ENCODE measurements at regions not wholly inside any gene's neighbourhood (a gene's known extent, or its start where the extent isn't known, plus 50 kb on each side); places are given as distances from the start of the nearest gene placed in this dataset.

DNA sequence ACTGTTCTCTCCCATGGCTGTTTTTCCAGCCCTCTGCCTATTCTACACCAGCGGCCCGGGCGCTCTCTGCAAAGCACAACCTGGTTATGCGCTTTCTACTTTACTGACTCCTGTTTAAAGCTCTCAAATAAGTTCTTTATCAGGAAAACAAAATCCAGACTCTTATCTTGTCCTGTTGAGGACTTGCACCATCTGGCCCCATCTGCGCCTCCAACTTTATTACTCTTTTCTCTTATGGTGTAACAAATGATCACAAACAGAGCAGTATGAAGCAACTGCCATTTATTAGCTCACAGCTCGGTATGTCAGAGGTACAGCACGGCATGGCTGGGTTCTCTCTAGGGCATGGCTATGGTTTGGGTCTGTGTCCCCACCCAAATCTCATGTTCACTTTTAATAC lies 236.5 kb upstream of the NT5C1B start:
- H3K36me3 ChIP-seq (ENCODE audit: insufficient read depth): no peaks in the 10 kb centered on the region
- no peak for TF ChIP-seq CTCF (conservative IDR thresholded peaks at IDR 0.05; ENCODE audit: low read depth, low read length)
- H3K79me2 ChIP-seq (ENCODE audit: insufficient read depth, low read depth): no peaks in the 10 kb centered on the region
- H3K27ac ChIP-seq: no peak overlapping the region
- H4K20me1 ChIP-seq (ENCODE audit: insufficient read depth): no peaks in the 10 kb centered on the region
- H3K9ac ChIP-seq: no peak overlapping the region
- no peak overlapping the region for H3K4me3 ChIP-seq (IDR thresholded peaks at IDR 0.05; ENCODE audit: insufficient read depth, low read depth, low read length)
- no peak overlapping the region for H2AFZ ChIP-seq (ENCODE audit: low read depth)
- H3K4me2 ChIP-seq: no peak overlapping the region
- H3K4me1 ChIP-seq (ENCODE audit: low read depth, poor library complexity, severe bottlenecking): peaks cover 23% of the 10 kb centered on the region
- H3K27me3 ChIP-seq (ENCODE audit: insufficient read depth, low read depth): no peaks in the 10 kb centered on the region

GRCh38 chr2:18824915-18825314 lies 235.5 kb upstream of the NT5C1B start:
- Histone ChIP-seq H3K36me3 (ENCODE audit: insufficient read depth) (no peaks in the 10 kb centered on the region), H3K79me2 (ENCODE audit: insufficient read depth, low read depth) (no peaks in the 10 kb centered on the region), H3K4me2 (peak overlapping the region; percentile 47; the same call in 1 of the 2 replicates), H3K4me1 (ENCODE audit: low read depth, poor library complexity, severe bottlenecking) (peaks cover 31% of the 10 kb centered on the region), H2AFZ (ENCODE audit: low read depth) (no peak overlapping the region), H3K27me3 (ENCODE audit: insufficient read depth, low read depth) (no peaks in the 10 kb centered on the region), H3K4me3 (IDR thresholded peaks at IDR 0.05; ENCODE audit: insufficient read depth, low read depth, low read length) (no peak overlapping the region), H3K27ac (no peak overlapping the region), H4K20me1 (ENCODE audit: insufficient read depth) (no peaks in the 10 kb centered on the region), H3K9ac (no peak overlapping the region)
- no peak for TF ChIP-seq CTCF (conservative IDR thresholded peaks at IDR 0.05; ENCODE audit: low read depth, low read length)

DNA sequence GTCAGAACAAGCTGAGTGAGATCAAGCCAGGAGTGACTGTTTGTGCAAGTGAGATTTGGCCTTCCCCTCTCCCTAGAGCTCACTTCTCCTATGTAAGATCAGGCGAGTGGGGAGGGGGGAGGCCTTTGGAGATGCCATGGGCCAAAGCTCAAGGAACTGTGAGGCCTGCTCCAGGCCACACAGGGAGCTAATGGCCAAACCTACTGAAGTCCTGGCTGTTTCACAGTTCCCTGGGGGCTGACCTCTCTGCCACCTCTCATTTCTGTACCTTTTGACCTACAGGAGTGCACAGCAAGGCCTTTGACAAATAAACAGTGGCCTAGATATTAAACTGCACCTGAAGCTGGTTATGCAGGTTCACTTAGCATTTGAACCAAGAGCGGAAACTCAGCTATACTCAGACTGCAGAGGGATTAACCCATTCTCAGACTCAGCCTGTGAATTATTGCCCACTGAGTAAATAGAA lies 235.0 kb upstream of the NT5C1B start:
- H3K27me3 ChIP-seq (ENCODE audit: insufficient read depth, low read depth): no peaks in the 10 kb centered on the region
- H3K4me2 ChIP-seq: peak overlapping the region; percentile 47; the same call in 1 of the 2 replicates
- no peak overlapping the region for H3K27ac ChIP-seq
- no peak overlapping the region for H3K9ac ChIP-seq
- no peak overlapping the region for H3K4me3 ChIP-seq (IDR thresholded peaks at IDR 0.05; ENCODE audit: insufficient read depth, low read depth, low read length)
- TF ChIP-seq CTCF (conservative IDR thresholded peaks at IDR 0.05; ENCODE audit: low read depth, low read length): no peak
- H2AFZ ChIP-seq (ENCODE audit: low read depth): no peak overlapping the region
- no peaks in the 10 kb centered on the region for H3K36me3 ChIP-seq (ENCODE audit: insufficient read depth)
- no peaks in the 10 kb centered on the region for H3K79me2 ChIP-seq (ENCODE audit: insufficient read depth, low read depth)
- peaks cover 36% of the 10 kb centered on the region for H3K4me1 ChIP-seq (ENCODE audit: low read depth, poor library complexity, severe bottlenecking)
- H4K20me1 ChIP-seq (ENCODE audit: insufficient read depth): no peaks in the 10 kb centered on the region

GRCh38 chr2:18821431-18821830 lies 232.1 kb upstream of the NT5C1B start:
- Histone ChIP-seq H3K9ac (no peak overlapping the region), H2AFZ (ENCODE audit: low read depth) (no peak overlapping the region), H3K4me3 (IDR thresholded peaks at IDR 0.05; ENCODE audit: insufficient read depth, low read depth, low read length) (no peak overlapping the region), H3K27me3 (ENCODE audit: insufficient read depth, low read depth) (no peaks in the 10 kb centered on the region), H3K4me2 (no peak overlapping the region), H3K36me3 (ENCODE audit: insufficient read depth) (no peaks in the 10 kb centered on the region), H4K20me1 (ENCODE audit: insufficient read depth) (no peaks in the 10 kb centered on the region), H3K27ac (no peak overlapping the region), H3K79me2 (ENCODE audit: insufficient read depth, low read depth) (no peaks in the 10 kb centered on the region), H3K4me1 (ENCODE audit: low read depth, poor library complexity, severe bottlenecking) (peaks cover 44% of the 10 kb centered on the region)
- no peak for TF ChIP-seq CTCF (conservative IDR thresholded peaks at IDR 0.05; ENCODE audit: low read depth, low read length)
